ENCODE measurements at regions not wholly inside any gene's neighbourhood (a gene's known extent, or its start where the extent isn't known, plus 50 kb on each side); places are given as distances from the start of the nearest gene placed in this dataset.
"Not testable (repeated sequence)": the region's sequence is repeated elsewhere in the genome, so short reads cannot be mapped to it uniquely, and the experiment has no call there.

DNA sequence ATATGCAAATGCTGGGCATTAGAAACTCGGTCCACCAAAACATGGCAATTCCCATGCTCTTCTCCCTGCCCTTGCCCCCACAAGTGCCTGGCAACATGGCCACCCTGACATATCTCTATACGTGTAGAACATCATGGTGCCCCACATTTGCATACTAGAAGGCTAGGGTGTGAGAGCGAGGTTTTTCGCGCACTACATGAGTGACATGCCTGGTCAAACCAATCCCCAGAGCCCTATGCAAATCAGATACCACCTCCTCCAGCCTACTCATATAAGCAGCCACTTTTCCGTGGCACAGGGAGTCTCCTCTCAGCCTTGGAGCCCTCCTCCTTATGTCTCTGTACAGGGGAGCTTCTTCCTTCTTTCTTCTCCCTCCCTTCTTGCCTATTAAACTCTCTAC, 296.1 kb upstream of the GULP1 start:
- DNase-seq (ENCODE audit: missing footprints) (no peak), ATAC-seq (no peak)
- intact Hi-C loops (cut with DNase I), result no loop called here

DNA sequence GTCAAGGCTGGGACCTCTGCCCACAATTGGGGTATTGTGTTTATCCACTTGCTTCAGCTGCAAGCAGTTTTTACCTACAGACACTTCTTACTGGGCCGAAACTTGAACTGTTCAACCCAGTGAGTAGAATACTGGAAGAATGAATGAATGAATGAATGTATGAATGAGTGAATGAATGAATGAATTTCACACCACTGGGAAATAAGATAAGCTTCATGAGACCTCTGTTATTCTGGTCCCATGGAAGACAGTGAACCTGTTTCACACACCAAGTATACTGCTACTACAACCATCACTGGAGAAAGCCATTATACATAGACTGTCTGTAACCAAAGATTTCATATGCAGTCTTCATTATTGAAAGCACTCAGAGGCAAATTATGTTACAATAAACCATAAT, 295.0 kb upstream of the GULP1 start:
- DNase-seq (ENCODE audit: missing footprints) (no peak), ATAC-seq (no peak)
- intact Hi-C loops (cut with DNase I), result no loop called here

DNA sequence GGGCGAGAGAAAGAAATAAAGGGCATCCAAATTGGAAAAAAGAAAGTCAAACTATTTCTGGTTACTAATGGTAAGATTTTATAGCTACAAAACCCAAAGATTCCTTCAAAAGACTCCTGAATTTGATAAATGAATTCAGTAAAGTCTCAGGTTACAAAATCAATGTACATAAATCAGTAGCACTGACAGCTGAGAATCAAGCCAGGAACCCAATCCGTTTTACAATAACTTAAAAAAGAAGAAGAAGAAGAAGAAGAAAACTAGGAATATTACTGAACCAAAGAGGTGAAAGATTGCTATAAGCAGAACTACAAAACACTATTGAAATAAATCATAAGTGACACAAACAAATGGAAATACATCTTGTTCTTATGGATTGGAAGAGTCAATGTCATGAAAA, 291.5 kb upstream of the GULP1 start:
- ATAC-seq, result no peak
- DNase-seq (ENCODE audit: missing footprints), result no peak
- intact Hi-C loops (cut with DNase I), result no loop called here

DNA sequence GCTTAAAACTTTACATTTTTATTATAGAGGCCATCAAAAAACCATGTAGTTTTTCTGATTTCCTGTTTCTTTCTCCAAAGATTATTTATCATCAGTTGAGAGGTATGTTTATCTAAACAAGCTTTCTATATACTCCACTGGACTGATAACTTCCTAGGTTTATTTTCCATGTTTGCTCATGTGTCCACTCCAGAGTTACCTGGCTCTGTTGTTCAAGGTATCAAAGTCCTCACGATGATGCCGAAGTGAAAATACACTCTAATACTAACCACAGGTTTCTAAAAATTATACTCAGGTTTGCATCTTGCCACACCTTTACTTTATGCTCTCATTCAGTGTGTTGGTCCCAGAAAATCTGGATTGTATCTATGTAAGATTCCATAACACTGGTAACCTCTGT, 287.9 kb upstream of the GULP1 start:
- DNase-seq (ENCODE audit: missing footprints) (no peak), ATAC-seq (no peak)
- intact Hi-C loops (cut with DNase I), result no loop called here

DNA sequence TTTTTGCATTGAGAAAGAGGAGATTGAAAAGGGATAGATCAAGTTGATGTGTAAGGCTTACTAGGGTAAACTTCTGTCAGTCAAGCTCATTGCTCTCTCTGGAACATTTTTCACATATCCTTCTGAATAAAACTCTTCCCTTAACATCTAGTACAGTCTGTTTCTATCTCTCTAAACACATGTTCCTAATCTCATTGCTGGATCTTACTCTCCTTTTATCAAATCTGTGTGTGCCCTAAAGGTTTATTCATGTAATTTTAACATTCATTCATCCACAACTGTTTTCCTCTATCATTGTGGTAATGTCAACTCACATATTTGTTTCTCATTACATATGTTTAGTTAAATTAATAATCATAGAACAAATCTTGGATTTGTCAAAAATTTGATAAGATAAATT, 277.9 kb upstream of the GULP1 start:
- intact Hi-C loops (cut with DNase I), result no loop called here
- ATAC-seq, result no peak

DNA sequence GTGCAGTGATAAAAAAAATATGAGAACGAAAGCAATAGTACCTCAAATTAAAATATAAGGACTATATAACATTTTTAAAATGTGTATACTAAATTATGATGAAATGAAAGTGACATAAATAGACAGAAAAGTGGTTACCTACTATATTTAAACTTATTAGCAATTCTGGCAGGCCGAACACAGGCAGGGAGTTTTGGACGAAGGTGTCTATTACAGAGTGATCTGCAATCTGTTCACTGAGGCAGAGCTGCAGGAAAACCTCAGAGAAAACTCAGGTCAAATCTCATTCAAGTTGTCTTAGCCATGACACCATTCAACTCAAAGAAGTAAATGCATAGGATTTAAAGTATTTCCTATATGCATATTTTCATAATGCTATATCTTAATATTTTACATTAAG, 274.8 kb upstream of the GULP1 start:
- intact Hi-C loops (cut with DNase I), result no loop called here
- ATAC-seq (no peak), DNase-seq (ENCODE audit: missing footprints) (no peak)

More for the DNA sequence above, 277.9 kb upstream of the GULP1 start:
- no peak for DNase-seq (ENCODE audit: missing footprints)

DNA sequence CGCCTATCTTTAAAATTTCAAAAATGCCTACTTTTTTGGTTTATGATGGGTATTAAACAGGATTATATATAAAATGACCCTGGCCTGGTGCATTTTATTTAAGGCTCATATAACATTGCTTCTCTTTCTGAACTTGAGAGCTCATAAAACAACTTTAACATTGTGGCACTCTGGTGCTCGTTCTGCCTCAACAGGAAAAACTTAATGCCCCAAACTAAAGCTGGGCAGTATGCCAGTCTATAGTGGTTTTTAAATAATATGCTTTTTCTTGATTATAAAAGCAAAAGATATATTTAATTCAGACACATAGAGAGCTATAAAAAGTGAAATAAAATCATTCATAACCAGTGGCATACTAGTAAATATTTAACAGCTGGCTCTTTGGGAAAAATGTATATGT, 269.3 kb upstream of the GULP1 start:
- intact Hi-C loops (cut with DNase I), result no loop called here
- DNase-seq (ENCODE audit: missing footprints) (no peak), ATAC-seq (no peak)

DNA sequence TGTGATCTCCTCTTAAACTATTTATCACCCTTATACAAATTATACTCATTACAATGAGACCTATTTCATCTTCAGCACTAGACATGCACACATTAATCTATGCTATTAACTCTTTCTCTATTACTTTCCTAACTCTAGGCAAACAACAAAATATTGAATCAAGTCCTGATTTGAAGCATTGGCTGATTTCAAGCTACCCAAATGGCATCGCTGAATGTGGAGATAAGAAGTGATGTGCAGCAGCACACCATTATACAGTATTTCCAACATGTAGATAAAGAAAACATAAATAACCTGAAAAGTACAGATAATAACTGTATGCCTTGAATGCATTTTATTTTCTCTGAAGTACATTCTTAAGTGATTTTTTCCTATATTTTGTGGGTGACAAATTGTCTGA, 268.6 kb upstream of the GULP1 start:
- ATAC-seq (no peak), DNase-seq (ENCODE audit: missing footprints) (no peak)
- intact Hi-C loops (cut with DNase I), result no loop called here

DNA sequence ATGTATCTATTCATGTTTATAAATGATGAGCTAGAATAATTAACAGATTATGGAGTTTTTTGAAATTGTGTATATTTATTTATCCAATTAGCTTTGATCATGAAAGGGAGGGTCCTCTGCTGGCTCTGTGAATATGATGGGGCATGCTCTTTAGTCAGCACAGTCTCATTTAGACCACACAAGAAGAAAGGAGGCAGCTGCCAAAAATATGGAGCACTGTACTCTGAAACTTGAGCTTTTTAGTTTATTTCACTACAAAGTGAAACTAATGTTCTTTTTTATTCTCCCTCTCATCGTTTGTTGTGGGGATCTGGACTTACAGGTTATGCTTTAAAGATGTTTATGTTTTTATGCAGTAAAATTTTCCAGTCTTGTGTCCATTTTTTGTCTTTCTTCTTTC, 266.9 kb upstream of the GULP1 start:
- no peak for DNase-seq (ENCODE audit: missing footprints)
- intact Hi-C loops (cut with DNase I), result no loop called here
- no peak for ATAC-seq

DNA sequence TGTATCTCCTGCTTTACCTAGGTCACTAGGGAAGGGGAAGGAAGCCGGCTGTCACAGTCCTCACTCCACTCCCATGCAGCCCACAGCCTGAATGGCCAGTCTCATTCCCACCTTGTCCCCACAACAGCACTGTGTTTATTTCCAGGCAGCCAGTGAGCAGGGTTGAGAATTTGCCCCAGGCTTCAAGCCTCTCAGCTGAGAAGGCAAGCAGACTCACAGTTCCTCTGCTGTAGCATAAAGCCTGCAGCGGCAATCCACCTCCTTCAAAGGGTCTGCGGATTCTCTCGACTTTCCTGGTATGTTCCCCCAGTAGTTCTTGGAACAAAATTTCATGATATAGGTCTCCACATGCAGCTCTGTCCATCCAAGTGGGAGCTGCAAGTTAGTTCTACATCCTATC, 262.9 kb upstream of the GULP1 start:
- intact Hi-C loops (cut with DNase I), result no loop called here
- ATAC-seq (no peak), DNase-seq (ENCODE audit: missing footprints) (no peak)

DNA sequence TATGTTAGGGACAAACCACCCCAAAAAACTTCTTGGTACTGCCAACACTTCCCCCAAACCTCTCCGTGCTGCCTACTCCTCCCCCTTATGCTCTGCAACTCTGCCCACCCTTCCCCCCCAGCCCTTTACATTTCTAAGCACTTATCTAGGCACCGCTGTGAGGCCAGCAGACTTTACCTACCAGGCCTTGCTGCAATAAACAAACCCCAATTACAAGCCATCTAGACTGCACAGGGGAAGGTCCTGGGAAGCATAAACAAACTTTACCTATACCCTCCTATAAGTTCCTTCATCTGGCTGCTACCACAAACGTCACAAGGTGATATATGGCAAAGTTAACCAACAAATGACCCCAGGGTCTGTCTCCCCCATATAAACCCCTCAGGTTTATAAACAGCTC, 259.4 kb upstream of the GULP1 start:
- DNase-seq (ENCODE audit: missing footprints) (no peak), ATAC-seq (no peak)
- intact Hi-C loops (cut with DNase I), result no loop called here

DNA sequence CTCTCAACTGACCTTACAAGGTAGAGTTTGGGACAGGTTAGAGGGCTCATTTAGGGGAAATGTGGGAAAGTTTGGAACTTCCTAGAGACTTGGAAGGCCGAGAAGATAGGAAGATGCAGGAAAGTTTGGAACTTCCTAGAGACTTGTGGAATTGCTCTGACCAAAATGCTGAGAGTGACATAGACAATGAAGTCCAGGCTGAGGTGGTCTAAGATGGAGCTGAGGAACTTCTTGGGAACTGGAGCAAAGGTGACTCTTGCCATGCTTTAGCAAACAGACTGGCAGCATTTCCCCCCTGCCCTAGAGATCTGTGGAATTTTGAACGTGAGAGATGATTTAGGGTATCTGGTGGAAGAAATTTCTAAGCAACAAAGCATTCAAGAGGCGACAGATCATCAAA, 258.9 kb upstream of the GULP1 start:
- ATAC-seq, result no peak
- intact Hi-C loops (cut with DNase I), result no loop called here
- DNase-seq (ENCODE audit: missing footprints), result no peak

DNA sequence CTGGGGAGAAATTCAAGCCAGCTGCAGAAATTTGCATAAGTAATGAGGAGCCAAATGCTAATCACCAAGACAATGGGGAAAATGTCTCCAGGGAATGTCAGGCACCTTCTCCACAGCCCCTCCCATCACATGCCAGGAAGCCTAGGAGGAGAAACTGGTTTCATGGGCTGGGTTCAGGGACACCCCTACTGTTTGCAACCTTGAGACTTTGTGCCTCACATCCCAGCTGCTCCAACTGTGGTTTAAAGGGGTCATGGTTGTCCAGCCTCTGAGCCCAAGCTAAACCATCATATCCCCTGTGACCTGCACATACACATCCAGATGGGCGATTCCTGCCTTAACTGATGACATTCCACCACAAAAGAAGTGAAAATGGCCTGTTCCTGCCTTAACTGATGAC, 258.4 kb upstream of the GULP1 start:
- DNase-seq (ENCODE audit: missing footprints); ATAC-seq; intact Hi-C loops (cut with DNase I): not testable (repeated sequence)

DNA sequence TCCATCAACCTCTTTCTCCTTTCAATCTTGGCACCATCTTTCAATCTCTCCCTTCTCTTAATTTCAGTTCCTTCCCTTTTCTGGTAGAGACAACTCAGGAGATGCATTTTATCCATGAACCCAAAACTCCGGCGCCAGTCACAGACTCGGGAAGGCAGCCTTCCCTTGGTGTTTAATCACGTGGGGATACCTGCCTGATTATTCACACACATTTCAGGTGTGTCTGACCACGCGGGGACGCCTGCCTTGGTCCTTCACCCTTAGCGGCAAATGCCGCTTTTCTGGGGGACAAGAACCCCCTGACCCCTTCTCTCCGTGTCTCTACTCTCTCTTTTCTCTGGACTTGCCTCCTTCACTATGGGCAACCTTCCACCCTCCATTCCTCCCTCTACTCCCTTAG, 257.6 kb upstream of the GULP1 start:
- intact Hi-C loops (cut with DNase I); DNase-seq (ENCODE audit: missing footprints); ATAC-seq: not testable (repeated sequence)

DNA sequence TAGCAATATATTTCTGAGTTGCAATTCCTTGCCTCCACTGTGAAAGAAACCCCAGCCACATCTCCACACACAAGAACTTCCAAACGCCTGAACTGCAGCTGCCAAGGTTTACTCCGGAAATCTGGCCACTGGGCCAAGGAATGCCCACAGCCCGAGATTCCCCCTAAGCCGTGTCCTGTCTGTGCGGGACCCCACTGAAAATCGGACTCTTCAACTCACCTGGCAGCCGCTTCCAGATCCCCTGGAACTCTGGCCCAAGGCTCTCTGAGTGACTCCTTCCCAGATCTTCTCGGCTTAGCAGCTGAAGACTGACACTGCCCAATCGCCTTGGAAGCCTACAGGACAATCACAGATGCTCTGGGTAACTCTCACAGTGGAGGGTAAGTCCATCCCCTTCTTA, 256.3 kb upstream of the GULP1 start:
- ATAC-seq; DNase-seq (ENCODE audit: missing footprints); intact Hi-C loops (cut with DNase I): not testable (repeated sequence)

DNA sequence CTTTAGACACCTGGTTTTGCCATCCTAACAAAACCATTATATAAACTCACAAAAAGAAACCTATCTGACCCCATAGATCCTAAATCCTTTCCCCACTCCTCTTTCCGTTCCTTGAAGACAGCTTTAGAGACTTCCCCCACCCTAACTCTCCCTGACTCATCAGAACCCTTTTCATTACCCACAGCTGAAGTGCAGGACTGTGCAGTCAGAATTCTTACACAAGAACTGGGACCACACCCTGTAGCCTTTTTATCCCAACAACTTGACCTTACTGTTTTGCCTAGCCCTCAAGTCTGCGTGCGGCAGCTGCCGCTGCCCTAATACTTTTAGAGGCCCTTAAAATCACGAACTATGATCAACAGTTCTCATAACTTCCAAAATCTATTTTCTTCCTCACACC, 254.9 kb upstream of the GULP1 start:
- intact Hi-C loops (cut with DNase I); DNase-seq (ENCODE audit: missing footprints); ATAC-seq: not testable (repeated sequence)

DNA sequence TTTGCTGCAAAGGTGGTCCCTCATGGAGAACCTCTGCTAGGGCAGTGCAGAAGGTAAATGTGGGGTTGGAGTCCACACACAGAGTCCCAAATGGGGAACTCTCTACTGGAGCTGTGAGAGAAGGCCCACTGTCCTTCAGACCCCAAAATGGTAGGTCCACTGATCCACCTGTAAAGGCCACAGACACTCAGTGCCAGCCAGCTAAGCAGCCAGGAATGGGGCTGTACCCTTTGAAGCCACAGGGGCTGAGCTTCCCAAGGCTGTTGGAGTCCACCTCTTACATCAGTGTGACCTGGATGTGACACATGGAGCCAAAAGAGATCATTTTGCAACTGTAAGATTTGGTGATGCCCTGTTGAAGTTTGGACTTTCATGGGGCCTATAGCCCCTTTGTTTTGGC, 252.4 kb upstream of the GULP1 start:
- ATAC-seq (no peak), DNase-seq (ENCODE audit: missing footprints) (no peak)
- intact Hi-C loops (cut with DNase I), result no loop called here

DNA sequence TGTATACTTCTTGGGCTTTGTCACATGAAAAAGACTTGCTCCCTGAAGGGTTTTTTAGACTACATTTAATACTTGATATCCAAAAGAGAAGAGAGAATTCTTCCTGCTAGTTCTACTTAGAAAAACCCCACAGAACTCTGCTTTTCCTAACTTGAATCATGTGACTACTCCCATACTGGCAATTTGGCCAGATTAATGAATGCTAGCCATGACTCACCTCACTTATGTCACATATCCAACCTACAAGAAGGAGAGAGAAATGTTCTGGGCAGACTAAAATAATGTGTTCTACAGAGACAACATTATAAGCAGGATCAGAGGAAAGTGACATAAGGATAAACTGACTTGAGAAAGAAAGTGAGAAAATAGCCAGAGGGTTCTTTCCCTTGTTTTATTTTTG, 249.3 kb upstream of the GULP1 start:
- intact Hi-C loops (cut with DNase I), result no loop called here
- DNase-seq (ENCODE audit: missing footprints), result no peak
- no peak for ATAC-seq

DNA sequence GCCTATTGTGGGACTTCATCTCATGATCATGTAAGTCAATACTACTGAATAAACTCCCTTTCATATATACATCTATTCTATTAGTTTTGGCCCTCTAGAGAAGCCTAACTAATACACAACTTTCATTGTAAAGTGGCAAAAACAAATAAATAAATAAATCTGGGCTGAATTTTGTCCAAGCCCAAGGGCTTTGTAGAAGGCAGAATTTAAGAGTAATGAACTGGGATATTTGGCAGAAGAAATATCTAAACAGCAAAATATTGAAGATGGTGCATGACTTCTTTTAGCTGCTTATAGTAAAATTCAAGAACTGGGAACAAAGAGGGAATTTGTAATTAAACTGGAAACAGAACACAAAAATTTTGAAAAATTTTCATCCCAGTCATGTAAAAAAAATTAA, 246.7 kb upstream of the GULP1 start:
- DNase-seq (ENCODE audit: missing footprints) (no peak), ATAC-seq (no peak)
- intact Hi-C loops (cut with DNase I), result no loop called here

DNA sequence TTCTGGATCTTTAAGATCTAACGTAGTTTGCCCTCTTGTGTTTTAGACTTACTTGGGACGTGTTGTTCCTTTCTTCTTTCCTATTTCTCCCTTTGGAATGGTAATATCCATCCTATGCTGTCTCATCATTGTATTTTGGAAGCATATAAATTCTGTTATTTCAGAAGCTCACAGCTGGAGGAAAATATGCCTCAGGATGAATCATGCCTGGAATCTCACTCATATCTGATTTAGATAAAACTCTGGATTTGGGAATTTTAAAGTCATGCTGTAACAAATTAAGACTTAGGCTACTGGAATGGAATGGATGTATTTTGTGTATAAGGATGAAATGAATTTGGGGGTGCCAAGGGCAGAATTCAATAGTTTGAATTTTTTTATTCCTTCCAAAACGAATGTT, 245.2 kb upstream of the GULP1 start:
- DNase-seq (ENCODE audit: missing footprints), result no peak
- intact Hi-C loops (cut with DNase I), result no loop called here
- no peak for ATAC-seq

DNA sequence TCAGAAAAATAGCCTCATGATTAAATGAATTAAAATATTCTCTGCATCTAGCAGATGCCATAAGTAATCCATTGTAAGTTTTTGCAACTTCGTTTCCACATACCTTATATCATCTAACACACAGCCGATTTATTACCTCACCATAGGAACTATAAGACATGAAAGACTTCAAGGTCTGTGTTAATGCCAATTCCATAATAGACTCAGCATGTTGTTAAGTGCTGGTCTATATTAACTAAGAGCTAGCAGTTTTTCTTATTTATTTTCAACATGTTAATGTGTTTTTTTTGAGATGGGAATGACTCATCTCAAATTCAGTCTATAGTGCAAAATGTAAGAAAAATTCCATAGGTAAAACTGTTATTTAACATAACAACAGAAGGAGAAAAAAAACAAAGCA, 243.9 kb upstream of the GULP1 start:
- intact Hi-C loops (cut with DNase I), result no loop called here
- ATAC-seq (no peak), DNase-seq (ENCODE audit: missing footprints) (no peak)

DNA sequence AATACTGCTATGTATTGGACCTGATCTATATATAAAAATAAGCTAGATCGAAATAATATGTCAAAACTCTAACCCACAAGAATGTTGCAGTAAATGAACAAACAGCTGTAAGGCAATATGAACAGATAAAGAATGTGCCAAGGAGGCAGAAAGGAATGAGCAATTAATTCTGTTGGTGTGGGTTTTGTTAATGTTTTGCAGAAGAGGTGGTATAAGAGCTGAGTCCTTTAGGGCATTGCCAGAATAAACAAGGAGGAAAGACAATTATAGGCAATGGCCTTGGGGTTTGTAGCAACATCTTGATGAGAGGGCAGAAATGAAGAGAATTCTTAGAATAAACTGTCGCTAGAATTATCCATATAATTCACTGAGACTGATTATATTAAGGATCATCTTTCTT, 240.9 kb upstream of the GULP1 start:
- no peak for ATAC-seq
- DNase-seq (ENCODE audit: missing footprints), result no peak
- intact Hi-C loops (cut with DNase I), result no loop called here

Data from Right ventricle myocardium inferior (tissue), 1 donor.